UCSD-AML1 (cell line): ENCODE measurements at regions not wholly inside any gene's neighbourhood (a gene's known extent, or its start where the extent isn't known, plus 50 kb on each side); places are given as distances from the start of the nearest gene placed in this dataset.

ENCODE experiments used
- DNase-seq: peaks from one replicate; lab custom pipeline; 2025; ENCODE audit not compliant: unreplicated experiment; lab: John Stamatoyannopoulos, UW

DNA sequence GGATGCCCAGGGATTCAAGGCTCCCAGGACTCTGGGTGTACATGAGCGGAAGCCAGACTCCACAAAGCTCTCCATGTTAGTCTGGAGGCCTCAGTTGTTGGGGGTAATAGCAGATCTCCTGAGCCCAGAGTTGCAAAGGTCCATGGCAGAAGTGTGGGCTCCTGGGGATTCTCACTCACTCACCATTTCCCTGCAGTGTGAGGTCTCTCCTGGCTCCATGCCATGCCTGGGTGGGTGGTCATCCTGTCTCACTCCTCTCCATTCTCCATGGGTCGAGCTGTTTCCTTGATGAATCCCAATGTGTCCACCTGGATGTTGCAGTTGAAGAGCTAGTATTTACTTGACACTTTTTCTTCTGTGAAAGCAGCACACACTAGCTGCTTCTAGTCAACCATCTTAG, 156.8 kb upstream of the LRRC7 start:
- no peak for DNase-seq

DNA sequence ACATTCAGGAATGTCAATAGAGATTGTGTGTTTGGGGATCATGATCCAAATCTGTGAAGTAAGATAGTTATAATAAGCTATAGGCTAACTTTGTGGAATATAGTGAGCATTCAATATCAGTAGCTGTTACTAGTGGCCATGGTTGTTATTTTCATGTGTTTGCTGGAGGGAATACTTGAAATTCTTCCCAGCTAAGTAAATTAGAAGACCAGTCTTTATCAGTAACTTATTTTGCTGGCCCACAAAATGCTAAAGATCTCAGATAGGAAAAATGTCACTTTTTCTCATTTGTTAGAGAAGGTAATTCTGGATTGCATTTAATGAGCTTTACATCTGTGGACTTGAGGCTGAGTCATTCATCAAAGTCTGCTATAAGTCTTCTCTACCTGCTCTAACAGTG, 156.1 kb upstream of the LRRC7 start:
- DNase-seq = no peak

DNA sequence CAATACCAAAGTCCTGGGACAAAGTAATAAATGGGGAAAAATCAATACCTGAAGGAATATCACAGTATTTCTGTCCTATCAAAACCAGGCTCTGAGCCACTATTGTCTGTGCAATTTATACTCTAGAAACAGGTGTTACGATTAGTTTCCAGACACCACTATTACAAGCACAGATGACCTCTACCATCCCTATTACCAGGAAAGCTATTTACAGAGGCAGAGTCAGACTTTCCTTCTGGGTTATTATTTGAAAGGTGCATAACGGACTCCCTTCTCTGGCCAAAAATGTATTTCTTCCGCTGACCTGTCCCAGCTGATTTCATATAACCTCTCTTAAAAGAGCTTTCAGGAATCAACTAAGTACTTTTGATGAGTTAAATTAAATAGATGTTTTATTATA, 154.6 kb upstream of the LRRC7 start:
- DNase-seq = no peak

DNA sequence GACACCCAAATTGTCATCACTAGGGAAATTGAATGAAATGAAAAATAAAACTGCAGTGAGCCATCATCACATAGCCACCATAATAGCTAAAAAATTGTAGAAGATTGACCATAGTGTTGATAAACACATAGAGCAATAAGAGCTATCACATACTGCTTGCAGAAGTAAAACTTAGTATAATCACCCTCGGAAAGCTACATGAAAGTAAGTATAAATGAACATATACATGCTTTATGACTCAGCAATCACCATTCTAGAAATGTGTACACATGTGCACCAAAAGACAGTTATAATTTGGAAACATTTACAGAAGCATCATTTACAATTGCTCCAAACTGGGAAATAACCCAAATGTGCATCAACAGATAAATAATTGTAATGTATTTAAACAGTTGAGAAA, 153.1 kb upstream of the LRRC7 start:
- no peak for DNase-seq

DNA sequence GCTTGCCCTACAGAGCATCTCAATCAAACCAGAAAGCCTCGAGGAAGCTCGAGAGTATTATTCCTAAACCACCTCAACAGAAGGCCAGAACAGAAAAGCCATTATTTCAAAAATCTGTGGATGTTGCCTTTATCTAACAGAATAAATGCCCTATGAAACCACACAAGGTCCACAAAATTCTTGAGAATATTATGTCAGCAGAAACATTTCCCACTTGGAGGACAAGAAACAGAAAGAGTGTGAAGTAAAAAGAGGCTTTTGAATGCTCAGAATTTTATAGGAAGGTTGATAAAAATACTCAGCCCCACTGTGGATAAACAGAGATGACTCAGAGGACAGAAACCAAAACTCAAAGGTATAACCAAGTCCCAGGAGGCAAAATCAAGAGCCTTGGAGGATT, 146.4 kb upstream of the LRRC7 start:
- no peak for DNase-seq

DNA sequence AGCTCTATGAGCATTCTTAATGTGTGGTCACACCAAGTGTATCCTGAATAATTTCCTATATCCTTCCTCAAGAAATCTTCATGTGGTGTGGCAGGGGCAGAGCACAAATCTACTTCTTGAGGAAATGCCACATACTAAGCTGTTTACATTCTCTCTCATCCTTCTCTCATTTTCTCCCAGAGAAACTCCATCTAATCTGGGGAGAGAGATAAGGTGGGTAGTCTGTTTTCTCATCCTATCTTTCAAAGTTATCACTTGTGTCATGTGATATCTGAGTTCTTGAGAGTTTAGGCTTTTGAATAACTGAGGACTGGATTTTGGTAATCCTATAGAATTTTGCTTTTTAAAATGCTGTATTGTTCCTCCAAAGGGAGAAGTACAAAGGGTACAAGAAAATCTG, 141.9 kb upstream of the LRRC7 start:
- DNase-seq = no peak

DNA sequence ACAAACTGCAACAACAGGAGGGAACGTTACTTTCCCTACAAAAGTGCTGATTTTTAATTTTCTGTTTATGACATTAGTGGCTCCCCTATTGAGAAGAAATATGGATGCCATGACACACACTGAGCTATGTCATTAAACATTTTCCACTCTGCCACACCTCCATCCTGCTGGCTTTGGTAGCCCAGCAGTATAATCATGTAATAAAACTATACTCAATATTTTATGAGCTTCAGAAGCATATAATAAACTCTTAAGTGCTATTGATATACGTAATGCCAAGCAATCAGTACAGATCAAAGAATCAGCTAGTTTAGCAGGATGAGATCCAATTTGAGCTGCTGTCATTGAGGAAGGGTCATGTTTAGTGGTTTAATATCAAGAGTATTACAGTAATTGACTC, 141.3 kb upstream of the LRRC7 start:
- no peak for DNase-seq

DNA sequence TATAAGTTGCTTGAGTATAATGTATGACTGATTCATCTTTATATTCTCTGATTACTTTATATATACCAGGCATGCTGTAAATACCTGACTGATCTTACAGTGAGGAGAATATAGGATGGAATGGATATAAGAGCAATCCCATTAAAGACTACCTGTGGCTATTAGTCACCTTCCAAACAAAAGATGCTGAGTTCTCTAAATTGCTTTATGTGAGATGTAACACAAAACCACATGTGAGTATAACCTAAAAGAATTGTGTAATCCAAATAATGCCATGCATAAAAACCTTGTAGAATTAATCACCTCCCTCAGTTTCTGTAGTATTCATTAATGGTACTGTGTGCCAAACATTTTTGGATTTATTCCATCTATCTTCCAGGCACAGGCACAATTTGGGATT, 134.6 kb upstream of the LRRC7 start:
- DNase-seq = no peak

DNA sequence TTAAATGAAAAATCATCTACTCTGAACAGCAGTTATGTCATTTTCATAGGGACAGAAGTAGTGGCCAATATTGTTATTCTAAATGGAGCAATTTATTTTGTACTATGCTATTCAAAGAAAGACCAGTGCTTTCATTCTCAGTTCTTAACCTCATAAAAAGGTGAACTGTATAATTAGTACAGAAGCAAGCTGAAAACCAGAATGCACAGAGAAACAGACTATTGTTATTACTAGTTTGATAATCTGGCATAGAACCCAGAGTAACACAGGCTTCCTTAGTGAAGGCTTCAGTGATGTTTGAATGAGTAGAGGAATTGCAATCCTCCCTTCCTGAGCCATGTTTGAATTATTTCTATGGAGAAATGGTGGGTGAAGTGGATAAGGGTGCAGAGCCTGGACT, 131.6 kb upstream of the LRRC7 start:
- no peak for DNase-seq

DNA sequence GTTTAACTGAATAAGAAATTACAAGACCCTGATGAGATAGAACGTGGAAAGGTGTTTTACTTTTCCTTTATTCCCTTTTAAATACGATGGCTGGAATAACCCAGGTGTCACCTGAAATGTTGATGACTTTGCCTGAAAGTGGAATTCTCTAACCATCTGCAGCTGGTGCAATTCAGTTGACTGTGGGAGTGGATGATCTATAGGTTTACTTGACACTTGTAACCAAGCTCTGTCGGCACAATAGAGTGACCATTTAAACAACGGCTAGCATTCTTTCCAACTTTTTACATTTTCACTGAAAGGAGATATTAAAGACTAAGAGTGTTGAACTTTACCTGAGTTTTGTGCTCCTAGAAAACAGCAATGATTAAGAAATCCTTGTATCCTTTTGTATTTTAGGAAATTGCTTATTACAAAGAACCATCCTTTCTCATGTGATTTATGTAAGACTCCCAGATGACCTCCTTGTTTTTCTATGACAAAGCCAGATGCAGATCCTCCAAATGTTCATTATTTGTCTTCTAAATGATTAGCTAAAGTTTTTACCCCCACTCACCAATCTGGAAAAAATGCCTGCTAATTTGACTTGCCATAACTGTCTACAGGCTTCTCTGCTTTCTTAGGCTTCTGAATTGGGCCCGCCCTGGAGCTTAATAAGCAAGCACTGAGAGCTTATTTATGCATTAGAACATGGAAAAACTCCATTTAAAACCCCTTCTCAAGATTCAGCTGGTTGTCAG, 129.5 kb upstream of the LRRC7 start:
- DNase-seq = no peak

DNA sequence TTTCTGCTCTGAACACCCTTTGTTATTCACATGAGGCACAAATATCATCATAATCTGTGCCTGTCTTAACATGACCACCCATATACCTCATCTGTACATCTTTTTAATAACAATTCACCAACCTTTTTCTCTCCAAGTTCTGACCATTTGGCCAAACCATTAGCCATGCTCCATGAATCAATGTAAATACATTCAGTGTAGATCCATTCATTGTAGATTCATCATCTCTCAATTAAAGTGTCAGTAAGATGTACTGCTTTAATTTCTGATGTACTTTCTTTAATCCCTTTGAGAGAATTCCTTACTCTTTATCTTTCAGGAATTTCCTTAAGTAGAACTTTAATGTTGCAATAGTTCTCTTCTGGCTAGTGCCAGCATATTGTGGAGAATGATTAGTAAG, 126.2 kb upstream of the LRRC7 start:
- no peak for DNase-seq

DNA sequence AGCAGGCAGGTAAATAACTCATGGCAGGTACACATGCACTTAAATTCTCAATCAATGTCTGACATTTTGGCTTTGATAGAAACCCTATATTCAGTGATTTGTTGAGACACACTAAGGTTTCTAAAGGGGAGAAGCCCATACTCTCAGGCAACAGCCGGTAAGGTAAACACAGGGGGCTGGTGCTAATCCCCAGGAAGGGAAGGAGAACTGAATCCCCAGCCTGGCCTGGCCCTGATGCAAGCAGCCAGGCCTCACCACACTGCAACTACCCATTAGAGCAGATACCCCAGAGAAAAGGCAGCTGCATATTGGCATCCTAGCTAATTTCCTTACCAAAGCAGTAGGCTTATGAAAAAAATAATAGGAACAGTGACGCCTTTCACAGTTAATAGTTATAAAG, 116.5 kb upstream of the LRRC7 start:
- no peak for DNase-seq

DNA sequence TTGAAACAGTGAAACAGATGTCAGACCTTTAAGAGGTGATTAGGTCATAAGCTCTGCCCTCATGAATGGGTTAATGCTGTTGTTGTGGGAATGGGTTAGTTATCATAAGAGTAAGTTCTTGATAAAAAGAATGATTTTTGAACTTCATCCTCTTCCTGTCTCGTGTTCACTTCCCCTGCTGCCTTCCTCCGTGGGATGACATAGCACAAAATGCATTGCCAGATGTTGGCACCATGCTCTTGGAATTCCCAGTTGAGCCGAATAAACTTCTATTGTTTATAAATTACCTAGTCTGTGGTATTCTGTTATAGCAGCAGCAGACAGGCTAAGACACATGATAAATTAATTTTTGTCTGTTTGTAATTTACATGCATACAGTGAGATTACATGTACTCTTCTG, 112.0 kb upstream of the LRRC7 start:
- DNase-seq = no peak

DNA sequence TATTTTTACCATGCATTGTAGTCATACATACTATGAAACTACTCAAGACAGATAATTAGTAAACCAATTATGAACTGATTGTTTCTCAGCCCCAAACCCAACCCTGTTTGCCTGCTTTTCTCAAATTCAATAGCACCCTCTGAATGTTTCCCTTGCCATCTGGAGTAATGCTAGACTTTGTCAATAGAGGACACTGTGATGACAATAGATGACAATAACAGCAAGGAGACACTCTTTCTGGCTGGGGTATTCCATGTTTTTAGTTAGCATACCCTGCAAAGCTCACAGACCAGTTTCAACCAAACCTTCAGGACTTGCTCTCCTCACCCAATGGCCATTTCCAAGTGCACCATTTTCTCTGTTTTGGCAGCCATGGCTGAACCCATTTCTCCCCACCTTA, 108.5 kb upstream of the LRRC7 start:
- DNase-seq = no peak

DNA sequence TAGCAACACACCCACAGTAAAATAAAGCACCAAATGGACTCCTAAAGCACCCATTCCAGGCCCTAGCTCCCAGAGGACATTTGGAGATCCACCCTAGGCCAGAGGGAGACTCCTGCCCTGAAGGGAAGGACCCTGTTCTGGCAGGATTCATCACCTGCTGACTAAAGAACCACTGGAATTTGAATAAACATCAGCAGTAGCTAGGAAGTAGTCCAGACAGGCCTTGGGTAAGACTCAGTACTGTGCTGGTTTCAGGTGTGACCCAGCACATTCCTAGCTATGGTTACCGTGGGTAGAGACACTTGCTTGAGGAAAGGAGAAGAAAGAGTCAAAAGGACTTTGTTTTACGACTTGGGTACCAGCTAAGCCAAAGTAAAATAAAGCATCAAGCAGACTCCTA, 92.7 kb upstream of the LRRC7 start:
- DNase-seq = no peak

DNA sequence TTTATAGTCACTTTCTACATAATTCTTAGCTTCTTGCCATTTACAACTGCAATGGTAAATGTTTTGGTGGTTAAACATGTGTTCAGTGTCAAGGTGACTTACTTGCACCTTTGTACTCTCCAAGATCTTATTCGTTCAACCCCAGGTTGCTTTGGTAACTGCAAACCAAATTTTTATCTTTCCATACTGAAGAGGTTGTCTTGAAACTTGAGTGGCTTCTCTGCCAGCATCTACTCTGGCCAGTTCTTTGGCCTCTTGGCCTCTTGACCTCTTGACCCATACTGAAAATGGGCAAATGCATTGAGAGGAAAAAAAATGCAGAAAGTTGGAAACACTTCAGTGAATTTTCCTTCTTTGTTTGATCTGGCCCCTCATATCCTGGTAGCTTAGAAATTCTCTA, 88.0 kb upstream of the LRRC7 start:
- DNase-seq = no peak

DNA sequence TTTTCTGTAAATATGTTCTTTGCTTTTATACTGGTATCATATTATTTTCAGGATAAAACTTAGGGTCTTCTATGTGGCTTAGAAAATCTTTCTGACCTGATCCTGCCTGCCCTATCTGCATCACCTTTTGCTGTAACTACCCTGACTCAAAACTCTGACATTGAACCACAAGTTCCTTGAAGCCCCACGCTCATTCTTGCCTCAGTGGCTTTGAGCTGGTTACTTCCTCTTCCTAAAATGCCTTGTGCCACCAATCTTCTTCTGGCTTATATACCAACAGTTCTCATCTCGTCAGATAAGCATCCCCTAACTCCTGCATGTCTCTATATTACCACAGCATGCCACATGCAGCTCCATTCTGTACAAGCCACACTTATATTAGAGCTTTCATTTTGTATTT, 84.5 kb upstream of the LRRC7 start:
- DNase-seq = no peak

DNA sequence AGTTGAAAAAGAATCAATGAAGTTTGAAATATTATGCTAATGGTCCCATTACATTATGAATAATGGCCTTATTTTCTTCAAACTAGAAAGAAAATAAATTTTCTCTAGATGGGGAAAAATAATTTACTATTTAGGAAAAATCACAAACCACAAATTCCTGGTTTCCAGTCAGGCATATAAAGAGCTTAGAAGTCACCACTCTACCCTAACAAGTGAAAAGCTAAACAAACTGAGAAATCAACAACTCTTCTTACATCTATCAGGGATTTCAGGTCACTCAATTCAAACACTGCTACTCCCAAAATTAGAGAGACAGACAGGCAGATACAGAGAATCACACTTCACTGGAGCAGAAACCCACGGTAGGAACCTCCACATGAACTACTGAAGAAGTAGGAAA, 82.1 kb upstream of the LRRC7 start:
- no peak for DNase-seq

DNA sequence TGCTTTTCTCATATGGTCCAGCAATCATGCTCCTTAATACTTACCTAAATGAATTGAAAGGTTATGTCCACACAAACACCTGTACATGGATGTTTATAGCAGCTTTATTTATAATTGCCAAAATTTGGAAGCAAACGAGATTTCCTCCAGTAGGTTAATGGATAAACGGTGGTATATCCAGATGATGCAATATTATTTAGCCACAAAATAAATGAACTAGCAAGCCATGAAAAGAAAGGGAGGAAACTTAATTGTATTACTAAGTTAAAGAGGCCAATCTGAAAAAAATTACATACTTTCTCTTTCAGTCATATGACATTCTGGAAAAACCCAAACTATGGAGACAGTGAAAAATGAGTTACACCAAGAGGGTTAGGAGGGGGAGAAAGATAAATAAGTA, 76.3 kb upstream of the LRRC7 start:
- DNase-seq = no peak

DNA sequence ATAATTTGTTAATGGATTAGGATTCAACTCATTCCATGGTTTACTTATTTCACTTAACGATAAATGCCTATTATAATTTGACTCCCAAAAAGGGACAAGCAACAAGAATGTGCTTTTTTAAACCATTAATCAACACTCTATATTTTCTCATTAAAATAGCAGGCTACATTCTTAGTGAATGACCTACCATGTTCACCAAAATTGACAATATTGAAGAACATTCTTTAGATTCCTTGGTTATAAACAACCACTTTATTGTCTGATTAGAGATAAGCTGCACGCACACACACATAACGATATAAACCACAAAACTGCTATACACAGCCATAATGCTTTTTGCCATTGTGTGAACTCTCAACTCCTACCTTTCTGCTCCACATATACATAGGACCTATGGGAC, 75.4 kb upstream of the LRRC7 start:
- no peak for DNase-seq

DNA sequence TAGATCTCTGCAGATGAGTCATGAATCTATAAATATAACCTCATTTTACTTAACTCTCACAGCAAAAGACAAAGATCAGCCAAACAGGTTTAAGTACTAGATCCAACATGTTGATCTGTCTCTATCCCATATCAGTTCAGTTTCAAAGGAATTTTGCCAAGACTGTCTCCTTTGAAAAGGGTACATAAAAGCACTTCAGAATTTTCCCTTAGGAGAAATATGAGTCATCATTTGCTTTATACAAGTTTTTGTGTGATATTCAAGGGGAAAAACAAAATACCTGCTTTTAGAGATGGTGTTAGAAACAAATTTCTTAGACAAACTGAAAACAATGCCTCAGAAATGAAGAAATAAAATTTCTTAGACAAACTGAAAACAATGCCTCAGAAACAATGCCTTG, 73.5 kb upstream of the LRRC7 start:
- no peak for DNase-seq

DNA sequence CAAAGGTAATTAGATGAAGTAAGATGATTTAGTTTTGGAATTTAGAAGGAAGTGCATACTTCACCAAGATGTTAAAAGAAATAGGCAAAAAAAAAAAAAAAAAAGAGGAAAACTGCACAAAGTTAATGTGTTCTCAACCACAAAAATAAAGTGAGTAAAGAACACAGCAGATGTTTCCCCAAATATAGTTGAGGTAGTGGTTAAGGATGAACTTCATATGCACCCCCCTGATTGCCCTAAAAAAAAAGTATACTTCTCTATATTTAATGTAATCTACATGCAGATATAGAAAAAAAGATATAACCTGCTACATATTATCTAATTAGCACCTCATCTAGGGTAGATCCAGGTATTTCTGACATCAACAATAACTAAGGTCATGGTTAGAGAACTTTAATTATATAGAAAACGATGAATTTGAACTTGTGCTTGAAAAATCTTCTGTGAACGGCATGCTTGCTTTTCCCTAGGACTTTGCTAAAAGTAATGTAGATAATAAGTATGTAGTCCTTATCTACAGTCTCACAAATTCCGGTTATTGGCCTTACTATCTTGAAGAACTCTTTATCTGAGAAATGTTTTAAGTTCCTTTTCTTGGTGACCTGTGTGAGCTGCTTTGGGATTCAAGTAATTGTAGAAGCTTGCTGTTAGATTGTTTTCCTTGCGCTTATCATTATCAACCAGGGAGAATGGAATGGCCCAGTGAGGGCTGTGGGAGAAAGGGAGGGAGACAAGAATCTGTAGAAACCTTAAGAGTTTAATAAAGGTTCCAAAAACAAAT, 70.1 kb upstream of the LRRC7 start:
- no peak for DNase-seq

DNA sequence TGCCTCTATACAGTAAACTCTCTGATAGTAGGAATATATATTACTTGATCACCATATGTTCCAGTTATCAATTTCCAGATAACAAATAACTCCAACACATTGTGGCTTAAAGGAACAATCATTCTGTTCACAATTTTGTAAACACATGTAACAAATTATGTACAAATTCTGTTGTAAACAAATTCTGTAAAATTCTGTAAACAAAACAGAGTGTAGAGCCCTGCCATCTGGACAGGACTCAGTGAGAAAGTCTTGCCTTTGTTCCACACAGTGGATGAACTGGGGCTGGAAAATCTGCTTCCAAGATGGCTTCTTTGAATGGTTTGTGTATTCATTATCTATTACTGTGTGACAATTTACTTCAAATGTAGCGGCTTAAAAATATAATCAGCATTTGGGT, 69.0 kb upstream of the LRRC7 start:
- no peak for DNase-seq
